HG02973 (cell line): ENCODE measurements at regions not wholly inside any gene's neighbourhood (a gene's known extent, or its start where the extent isn't known, plus 50 kb on each side); places are given as distances from the start of the nearest gene placed in this dataset.

Experiments
- ATAC-seq: cut with Tn5 transposase; IDR thresholded peaks from one replicate; pipeline ENCODE4 v1.9.1; 2021; ENCODE audit warnings: moderate library complexity; ENCODE audit not compliant: unreplicated experiment

GRCh38 chr6:82629921-82630320 is 266.3 kb downstream of the TPBG start:
- no peak for ATAC-seq

- no peak for ATAC-seq
These were observed 278.1 kb downstream of the TPBG start for GRCh38 chr6:82641677-82642076.

GRCh38 chr6:82645536-82646230 is 282.1 kb downstream of the TPBG start:
- ATAC-seq, result no peak

DNA sequence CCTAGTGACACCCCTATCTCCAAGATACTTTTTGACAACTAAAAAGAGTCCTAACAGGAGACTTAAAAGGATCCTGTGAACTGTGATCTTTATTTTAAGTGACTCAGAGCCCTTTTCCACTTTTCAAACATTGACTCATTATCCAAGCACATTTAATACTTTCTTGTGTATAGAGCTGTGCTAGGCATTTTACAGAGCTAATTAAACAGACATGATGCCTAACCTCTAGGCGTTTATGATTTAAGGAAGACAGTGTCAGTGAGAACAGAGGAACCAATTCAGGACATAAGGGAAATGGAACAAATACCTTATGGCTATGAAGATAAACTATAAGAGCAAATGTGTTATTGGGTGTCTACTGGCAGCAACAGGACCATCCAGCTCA is 282.6 kb downstream of the TPBG start:
- ATAC-seq, result no peak

- no peak for ATAC-seq
These were observed 288.3 kb downstream of the TPBG start for GRCh38 chr6:82651845-82652335.

- ATAC-seq, result no peak
These were observed 315.6 kb downstream of the TPBG start for GRCh38 chr6:82679232-82679631.

GRCh38 chr6:82680192-82680591 is 316.6 kb downstream of the TPBG start:
- ATAC-seq, result no peak

DNA sequence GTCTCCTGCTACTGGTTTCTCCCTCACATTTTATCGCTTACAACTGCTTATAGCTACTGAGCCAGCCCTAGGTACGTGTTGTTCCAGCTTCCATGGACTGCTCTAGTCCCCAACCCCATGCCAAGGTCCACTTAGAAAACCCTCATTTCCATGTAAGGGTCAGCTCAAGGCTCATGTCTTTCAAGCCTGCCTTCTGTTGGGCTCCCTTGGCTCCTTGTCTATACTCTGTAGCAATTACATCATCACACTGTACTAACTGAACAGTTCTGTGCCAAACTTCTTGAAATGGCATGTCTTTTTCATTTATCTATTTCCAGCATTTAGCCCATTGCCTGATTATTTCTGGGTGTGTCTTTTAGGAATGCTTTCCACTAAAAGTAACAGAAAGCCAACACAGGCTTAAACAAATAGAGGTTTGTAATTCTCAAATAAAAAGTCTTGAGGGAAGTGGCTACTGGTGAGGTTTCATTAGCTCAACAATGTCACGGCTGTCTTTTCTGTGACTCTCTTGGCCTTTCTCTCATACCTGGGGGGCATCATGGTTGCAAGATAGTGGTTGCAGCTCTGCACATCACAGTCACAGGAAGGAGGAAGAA is 317.6 kb downstream of the TPBG start:
- ATAC-seq, result no peak

- no peak for ATAC-seq
These were observed 323.1 kb downstream of the TPBG start for GRCh38 chr6:82686719-82687118.

DNA sequence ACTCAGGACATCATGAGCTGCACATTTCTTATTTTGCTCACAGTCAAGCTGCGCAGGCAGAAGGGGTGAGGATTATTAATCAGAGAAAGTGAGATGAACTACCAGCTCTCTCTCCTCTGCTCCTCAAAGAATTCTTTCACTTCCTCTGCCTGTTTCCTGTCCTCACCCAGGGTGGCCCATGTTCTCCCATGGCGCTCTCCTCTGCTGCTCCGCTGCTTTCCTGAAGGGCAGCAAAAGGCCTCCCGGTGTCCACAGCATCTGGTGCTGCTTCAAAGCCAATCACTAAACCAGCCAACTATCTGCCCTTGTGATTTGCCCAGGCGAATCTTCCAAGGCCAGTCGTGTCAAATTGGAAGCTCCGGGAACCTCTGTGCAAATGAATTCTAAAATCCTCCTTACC is 324.2 kb downstream of the TPBG start:
- no peak for ATAC-seq

- no peak for ATAC-seq
These were observed 326.7 kb downstream of the TPBG start for GRCh38 chr6:82690283-82690682.

- ATAC-seq, result no peak
These were observed 328.4 kb downstream of the TPBG start for GRCh38 chr6:82691997-82692396.

GRCh38 chr6:82693094-82693493 is 329.5 kb downstream of the TPBG start:
- no peak for ATAC-seq

- no peak for ATAC-seq
These were observed 337.7 kb downstream of the TPBG start for GRCh38 chr6:82701341-82701740.

GRCh38 chr6:82702574-82702973 is 339.0 kb downstream of the TPBG start:
- no peak for ATAC-seq

- ATAC-seq, result no peak
These were observed 339.6 kb downstream of the TPBG start for GRCh38 chr6:82703230-82703629.

GRCh38 chr6:82704045-82704444 is 340.4 kb downstream of the TPBG start:
- no peak for ATAC-seq

DNA sequence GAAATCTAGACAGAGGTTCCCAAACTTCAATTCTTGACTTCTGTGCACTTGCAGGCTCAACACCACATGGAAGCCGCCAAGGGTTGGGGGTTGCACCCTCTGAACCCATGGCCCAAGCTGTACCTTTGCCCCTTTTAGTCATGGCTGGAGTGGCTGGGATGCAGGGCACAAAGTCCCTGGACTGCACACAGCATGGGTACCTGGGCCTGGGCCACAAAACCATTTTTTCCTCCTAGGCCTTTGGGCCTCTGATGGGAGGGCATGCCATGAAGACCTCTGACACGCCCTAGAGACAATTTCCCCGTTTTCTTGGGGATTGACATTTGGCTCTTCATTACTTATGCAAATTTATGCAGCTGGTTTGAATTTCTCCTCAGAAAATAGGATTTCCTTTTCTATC is 342.0 kb downstream of the TPBG start:
- no peak for ATAC-seq

- no peak for ATAC-seq
These were observed 347.6 kb downstream of the TPBG start for GRCh38 chr6:82711105-82711827.

- ATAC-seq, result no peak
These were observed 348.4 kb downstream of the TPBG start for GRCh38 chr6:82711971-82712370.

- ATAC-seq, result no peak
These were observed 348.8 kb downstream of the TPBG start for GRCh38 chr6:82712389-82712788.

- ATAC-seq, result no peak
These were observed 349.2 kb downstream of the TPBG start for GRCh38 chr6:82712826-82713225.
